ENCODE measurements at regions not wholly inside any gene's neighbourhood (a gene's known extent, or its start where the extent isn't known, plus 50 kb on each side); places are given as distances from the start of the nearest gene placed in this dataset.

DNA sequence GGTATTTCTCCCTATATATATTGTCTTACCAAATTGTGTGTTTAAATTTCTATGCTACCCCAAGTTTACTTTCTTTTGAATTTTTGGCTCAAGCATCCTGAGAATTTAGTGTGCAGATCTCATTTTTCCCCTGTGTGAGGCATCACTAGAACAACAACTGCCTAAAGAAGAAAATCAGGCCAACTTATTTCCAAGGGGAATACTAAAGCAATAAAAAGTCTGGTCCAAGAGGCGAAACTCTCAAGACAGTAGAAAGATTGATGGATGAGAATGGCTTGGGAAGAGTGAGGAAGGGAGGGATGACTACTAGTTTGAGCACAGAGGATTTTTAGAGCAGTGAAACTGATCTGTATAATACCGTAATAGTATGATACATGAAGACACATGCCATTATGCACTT, 86.3 kb upstream of the CFAP20DC start:
- TF ChIP-seq, protein P1, sequence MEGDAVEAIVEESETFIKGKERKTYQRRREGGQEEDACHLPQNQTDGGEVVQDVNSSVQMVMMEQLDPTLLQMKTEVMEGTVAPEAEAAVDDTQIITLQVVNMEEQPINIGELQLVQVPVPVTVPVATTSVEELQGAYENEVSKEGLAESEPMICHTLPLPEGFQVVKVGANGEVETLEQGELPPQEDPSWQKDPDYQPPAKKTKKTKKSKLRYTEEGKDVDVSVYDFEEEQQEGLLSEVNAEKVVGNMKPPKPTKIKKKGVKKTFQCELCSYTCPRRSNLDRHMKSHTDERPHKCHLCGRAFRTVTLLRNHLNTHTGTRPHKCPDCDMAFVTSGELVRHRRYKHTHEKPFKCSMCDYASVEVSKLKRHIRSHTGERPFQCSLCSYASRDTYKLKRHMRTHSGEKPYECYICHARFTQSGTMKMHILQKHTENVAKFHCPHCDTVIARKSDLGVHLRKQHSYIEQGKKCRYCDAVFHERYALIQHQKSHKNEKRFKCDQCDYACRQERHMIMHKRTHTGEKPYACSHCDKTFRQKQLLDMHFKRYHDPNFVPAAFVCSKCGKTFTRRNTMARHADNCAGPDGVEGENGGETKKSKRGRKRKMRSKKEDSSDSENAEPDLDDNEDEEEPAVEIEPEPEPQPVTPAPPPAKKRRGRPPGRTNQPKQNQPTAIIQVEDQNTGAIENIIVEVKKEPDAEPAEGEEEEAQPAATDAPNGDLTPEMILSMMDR (IDR thresholded peaks at IDR 0.05 in 4 of 5, conservative IDR thresholded peaks at IDR 0.05 in 1 of 5) = no peak
- TF ChIP-seq POLR2A (IDR thresholded peaks at IDR 0.05) = no peak

All from gastrocnemius medialis (tissue), 4 donors.